Ecto neural progenitor cell (in vitro differentiated cells): ENCODE measurements at regions not wholly inside any gene's neighbourhood (a gene's known extent, or its start where the extent isn't known, plus 50 kb on each side); places are given as distances from the start of the nearest gene placed in this dataset.
A peak's percentile ranks its signal among the peaks of the same experiment; 100 is the strongest.
"Not testable (repeated sequence)": the region's sequence is repeated elsewhere in the genome, so short reads cannot be mapped to it uniquely, and the experiment has no call there.

ENCODE experiments used
- DNase-seq: peaks from one replicate; pipeline ENCODE4 v3.0.0-alpha.2; 2018; ENCODE audit warnings: low spot score

- no peak for DNase-seq
Measured at GRCh38 chr2:10223932-10224720, 78.6 kb upstream of the HPCAL1 start.

- no peak for DNase-seq
Measured at GRCh38 chr2:10224734-10225133, 78.0 kb upstream of the HPCAL1 start.

DNA sequence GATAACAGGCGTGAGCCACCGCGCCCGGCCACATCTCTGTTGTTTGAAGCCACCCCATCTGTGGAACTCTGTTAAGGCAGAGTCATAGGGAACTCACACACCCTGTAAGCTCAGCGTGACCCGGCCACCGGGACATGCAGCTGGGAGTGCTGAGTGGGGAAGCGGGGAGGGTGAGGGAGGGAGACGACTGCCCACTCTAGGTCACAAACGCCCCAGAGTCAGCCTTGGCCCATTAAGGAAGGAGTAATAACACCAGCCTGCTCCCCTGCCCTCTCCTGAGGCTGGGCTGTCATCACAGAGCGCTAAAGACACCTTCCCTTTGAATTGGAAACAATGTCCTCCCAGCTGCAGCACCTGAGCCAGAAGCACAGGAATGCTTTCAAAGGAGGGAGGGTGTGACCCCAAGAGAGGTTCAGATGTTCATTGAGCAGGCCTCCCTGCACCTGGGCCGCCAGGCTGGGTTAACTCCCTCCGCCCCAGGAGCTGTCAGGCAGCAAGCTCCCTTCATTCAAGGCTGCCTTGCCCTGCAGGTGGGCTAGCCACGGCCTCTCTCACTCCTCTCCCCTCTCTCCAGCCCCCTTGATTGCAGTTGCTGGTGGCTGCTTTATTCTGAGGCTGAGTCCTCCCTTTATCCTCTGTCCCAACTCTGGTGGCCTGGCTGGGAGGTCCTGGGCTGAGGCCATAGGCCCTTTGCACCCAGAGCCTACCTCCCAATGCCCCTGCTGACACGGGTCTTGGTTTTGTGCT, 77.2 kb upstream of the HPCAL1 start:
- peak; percentile 64 for DNase-seq

GRCh38 chr2:10226038-10226724, 76.5 kb upstream of the HPCAL1 start:
- DNase-seq = no peak

GRCh38 chr2:10228611-10229365, 73.9 kb upstream of the HPCAL1 start:
- no peak for DNase-seq

DNA sequence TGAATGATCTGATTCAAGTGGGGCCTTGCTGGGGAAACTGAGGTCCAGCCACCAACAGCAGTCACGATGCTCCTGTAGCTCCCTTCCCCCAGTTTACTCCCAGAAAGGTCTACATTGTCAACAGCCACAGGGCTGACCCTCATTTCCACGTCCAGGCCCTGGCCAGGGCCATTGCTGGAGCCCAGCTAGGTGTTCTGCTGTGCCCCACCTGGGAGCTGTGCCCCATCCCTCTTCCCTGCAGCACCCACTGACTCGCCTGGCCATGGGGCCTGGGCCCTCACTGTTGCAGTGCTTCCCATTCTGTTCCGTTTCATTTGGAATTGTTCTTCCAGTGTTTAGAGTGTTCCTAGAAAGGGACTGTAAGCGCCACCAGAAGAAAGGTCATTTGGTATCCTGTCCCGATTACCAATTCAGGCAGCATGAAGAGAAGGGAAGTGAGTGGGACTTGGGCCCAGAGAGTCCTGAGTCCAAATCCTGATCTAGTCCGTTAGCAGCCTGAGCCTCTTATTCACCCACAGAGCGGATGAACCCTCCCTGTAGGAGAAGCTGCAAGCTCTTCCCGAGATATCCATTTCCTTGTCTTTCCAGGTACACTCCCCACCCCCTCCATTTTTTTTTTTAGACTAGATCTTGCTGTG, 73.1 kb upstream of the HPCAL1 start:
- DNase-seq = no peak

DNA sequence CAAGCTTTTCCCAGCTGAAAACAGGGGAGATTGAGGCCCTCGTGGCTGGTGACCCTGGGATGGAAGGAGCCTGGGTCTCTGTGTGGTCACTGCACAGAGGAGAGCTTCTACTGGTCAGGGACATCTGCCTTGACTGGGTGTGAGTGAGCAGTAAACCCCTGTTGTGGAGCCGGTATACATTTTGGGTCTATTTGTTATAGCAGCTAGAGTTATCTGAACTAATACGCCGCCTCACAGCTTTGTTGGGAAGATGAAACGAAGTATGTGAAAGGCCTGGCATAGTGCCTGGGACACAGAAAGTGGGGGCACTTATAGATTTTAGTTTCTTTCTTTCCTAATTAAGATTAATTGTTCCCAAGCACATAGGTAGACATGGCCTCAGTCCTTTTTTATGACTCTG, 72.2 kb upstream of the HPCAL1 start:
- no peak for DNase-seq

GRCh38 chr2:10230921-10231320, 71.8 kb upstream of the HPCAL1 start:
- not testable (repeated sequence) for DNase-seq

- no peak for DNase-seq
Measured at GRCh38 chr2:10231551-10232085, 71.1 kb upstream of the HPCAL1 start.

- no peak for DNase-seq
Measured at GRCh38 chr2:10232096-10232815, 70.4 kb upstream of the HPCAL1 start.

GRCh38 chr2:10233131-10234012, 69.3 kb upstream of the HPCAL1 start:
- DNase-seq = no peak

GRCh38 chr2:10234013-10234306, 68.7 kb upstream of the HPCAL1 start:
- no peak for DNase-seq

DNA sequence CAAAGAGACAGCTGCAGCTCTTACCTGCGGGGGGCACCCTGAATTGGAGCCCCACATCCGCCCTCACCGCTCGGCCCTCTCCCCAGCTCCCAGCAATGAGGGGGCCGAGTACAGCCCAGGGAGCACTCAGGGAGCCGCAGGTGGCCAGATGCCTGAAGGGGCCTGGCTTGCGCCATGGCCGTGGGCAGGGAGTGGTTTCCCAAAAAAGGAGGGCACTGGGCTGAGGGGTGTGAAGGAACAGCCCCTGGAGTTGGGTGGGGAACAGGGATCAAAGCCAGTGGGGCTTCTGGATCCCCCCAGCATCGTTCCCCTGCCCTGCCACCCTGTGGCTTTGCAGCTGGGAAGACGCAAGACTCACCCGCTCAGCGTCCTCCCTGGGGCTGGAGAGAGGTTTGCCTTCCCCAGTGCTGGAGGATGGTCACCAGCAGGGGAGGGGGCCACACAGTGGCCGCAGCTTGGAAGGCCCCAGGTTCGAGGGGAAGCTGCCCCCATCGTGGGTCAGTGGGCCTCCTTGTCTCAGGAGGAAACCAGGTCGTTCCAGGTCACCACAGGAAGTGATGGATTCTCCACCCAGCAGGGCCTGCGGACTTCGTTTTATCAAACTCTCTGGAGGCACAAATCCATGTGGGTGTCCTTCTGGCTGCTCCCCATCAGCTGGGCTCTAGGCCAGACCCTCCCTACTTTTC, 68.2 kb upstream of the HPCAL1 start:
- no peak for DNase-seq

DNA sequence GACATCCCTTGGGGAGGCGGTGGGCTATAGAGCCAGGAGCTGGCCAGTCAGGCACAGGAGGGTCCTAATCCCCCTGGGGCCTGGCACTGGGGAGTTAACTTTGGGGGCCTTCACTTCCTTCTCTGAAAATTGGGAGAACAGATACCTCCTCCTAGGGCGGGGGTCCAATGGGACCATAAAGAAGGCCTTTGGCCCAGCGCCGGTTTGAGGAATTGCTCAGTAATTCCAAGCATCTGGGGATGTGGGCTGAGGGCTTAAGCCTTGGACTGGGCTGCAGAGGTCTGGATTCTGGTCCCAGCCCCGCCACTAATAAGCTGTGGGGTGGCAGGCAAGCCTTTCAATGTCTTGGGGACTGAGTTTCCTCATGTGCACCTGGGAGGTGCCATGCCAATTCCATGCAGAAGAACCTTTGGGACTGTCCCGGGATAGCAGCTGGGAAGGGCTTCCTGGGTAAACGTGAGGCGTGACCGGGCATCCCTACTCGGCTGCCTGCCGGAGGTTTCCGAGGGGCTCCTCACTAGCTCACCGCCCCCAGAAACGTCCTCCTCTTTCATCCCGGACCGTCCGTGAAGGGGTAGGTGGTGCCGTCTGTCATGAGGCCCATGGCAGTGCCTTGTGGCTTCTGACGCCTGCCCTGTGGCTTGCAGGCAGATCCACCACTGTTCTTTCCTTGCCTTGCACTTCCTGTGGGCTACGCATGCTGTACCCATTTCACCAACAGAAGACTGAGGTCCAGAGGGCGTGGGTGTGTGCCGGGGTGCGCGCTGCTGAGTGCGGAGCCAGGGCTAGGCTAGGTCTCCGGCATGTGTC, 67.4 kb upstream of the HPCAL1 start:
- DNase-seq = no peak

DNA sequence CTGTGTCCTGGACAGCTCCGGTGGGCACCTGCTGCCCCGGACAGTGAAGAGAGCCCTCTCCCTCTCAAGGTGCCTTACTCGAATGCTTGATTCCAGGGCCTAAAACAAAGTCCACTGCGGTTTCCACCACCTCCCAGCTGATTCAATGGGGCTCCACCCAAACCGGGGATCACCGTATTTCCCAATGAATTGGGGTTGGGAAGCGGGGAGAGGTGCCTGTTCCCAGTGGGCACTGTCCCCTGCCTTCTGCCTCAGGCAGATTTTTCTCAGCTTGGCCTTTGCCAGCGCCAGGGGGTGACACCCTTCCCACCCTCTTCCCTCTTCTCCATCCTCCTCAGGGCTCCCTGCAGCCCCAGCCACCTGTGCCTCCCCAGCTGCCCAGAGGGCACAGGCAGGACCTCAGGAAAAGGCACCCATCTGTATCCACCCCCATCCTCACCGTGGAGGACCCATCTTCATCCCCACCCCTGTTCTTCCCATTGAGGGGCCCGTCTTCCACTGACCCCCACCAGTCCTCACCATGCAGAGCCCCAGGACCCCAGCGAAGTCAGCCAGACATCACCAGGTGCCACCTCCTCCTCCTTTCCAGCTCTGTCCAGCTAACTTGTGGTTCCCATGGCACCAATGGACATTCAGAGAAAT, 66.7 kb upstream of the HPCAL1 start:
- no peak for DNase-seq

DNA sequence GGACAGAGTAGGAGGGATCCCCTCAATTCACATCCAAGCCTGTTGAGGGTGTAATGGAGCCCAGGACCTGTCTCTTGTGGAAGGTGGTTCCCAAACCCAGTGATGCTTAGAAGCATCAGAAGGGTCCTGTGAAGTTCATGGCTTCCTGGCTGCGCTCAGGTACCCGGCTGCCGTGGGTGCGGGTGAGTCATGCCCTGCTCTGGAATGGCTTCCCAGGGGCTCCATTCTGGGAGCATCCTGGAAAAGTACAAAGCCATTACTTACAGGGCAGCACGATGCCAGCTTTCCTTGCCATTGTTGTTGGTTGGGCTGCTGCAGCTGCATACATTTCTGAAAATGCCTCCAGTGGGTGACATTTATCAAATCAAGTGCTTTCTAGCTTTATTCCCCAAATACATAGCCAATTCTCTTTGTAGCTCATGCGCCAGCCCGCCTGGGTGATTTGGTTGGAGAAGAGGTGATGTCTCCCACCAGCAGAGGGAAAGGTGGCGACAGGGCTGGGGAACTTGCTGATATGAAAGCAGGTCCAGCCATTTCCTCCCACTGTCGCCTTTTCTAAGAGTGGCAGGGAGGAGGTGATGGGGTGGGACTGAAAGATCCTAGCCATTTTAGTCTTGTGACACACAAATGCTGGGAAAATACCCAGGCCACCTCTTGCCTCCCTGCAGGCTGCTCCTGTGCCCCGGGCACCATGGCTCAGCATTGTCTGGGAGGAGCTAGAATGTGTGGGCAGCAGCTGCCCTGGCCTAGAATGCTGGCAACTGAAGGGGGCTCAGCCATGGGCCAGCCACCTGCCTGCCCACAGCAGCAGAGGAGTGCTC, 65.9 kb upstream of the HPCAL1 start:
- no peak for DNase-seq
